Gastrocnemius medialis (tissue), 4 donors: ENCODE measurements at regions not wholly inside any gene's neighbourhood (a gene's known extent, or its start where the extent isn't known, plus 50 kb on each side); places are given as distances from the start of the nearest gene placed in this dataset.
"Not testable (repeated sequence)": the region's sequence is repeated elsewhere in the genome, so short reads cannot be mapped to it uniquely, and the experiment has no call there.

Experiments used
- CTCF ChIP-seq, 5 experiments: fragments of 450-650 bp in 3 of 5; fragments of 200-600 bp in 2 of 5; sonication (generic) in 2 of 5; IDR thresholded peaks in 4 of 5; conservative IDR thresholded peaks in 1 of 5; 1 replicate in 4 of 5; 2 replicates in 1 of 5; pipeline ENCODE4 v1.5.1; 2016 to 2019; ENCODE audit warnings: antibody characterized with exemption in 5 of 5, mild to moderate bottlenecking in 3 of 5, moderate library complexity in 3 of 5
- POLR2A ChIP-seq, 2 donors: fragments of 450-650 bp; IDR thresholded peaks; one replicate each; pipeline ENCODE4 v1.6.1; 2017; ENCODE audit warnings: antibody characterized with exemption in 2 of 2, mild to moderate bottlenecking in 2 of 2, moderate library complexity in 2 of 2

GRCh38 chr7:106567204-106568001, 93.6 kb downstream of the CCDC71L start:
- not testable (repeated sequence) for TF ChIP-seq CTCF (IDR thresholded peaks at IDR 0.05 in 4 of 5, conservative IDR thresholded peaks at IDR 0.05 in 1 of 5); POLR2A (IDR thresholded peaks at IDR 0.05)
